ENCODE measurements at regions not wholly inside any gene's neighbourhood (a gene's known extent, or its start where the extent isn't known, plus 50 kb on each side); places are given as distances from the start of the nearest gene placed in this dataset.

GRCh38 chr10:30256084-30256483, 93.0 kb downstream of the MTPAP start:
- Histone ChIP-seq H3K27me3 (ENCODE audit: insufficient read depth, low read length) (no peaks in the 10 kb centered on the region), H3K36me3 (ENCODE audit: insufficient read depth, low read length) (no peaks in the 10 kb centered on the region), H3K9me2 (ENCODE audit: low read depth, low read length) (no peaks in the 10 kb centered on the region), H3K4me1 (ENCODE audit: insufficient read depth, low read length, severe bottlenecking) (no peaks in the 10 kb centered on the region), H3K79me2 (ENCODE audit: insufficient read depth, low read length) (no peaks in the 10 kb centered on the region), H3K4me3 (ENCODE audit: low read depth, low read length, poor library complexity, severe bottlenecking) (no peak overlapping the region), H2AFZ (ENCODE audit: low read length) (no peak overlapping the region), H3K9ac (ENCODE audit: low read length) (no peak overlapping the region), H3K4me2 (ENCODE audit: low read length) (no peak overlapping the region), H3K9me3 (ENCODE audit: low read length) (no peaks in the 10 kb centered on the region), H3K27ac (ENCODE audit: low read depth, low read length, poor library complexity, severe bottlenecking) (no peak overlapping the region), H3F3A (ENCODE audit: insufficient read depth, low read length) (no peaks in the 10 kb centered on the region), H4K20me1 (ENCODE audit: insufficient read depth, low read length) (no peaks in the 10 kb centered on the region)
- TF ChIP-seq CTCF (IDR thresholded peaks at IDR 0.05; ENCODE audit: low read length), result no peak
- no peak for TF ChIP-seq EZH2 (IDR thresholded peaks at IDR 0.05; ENCODE audit: borderline replicate concordance, low read length)

- Histone ChIP-seq H3K4me3 (ENCODE audit: low read depth, low read length, poor library complexity, severe bottlenecking) (no peak overlapping the region), H2AFZ (ENCODE audit: low read length) (no peak overlapping the region), H3K9me3 (ENCODE audit: low read length) (no peaks in the 10 kb centered on the region), H3K36me3 (ENCODE audit: insufficient read depth, low read length) (no peaks in the 10 kb centered on the region), H3K9ac (ENCODE audit: low read length) (no peak overlapping the region), H3K9me2 (ENCODE audit: low read depth, low read length) (no peaks in the 10 kb centered on the region), H3F3A (ENCODE audit: insufficient read depth, low read length) (no peaks in the 10 kb centered on the region), H3K79me2 (ENCODE audit: insufficient read depth, low read length) (no peaks in the 10 kb centered on the region), H3K4me1 (ENCODE audit: insufficient read depth, low read length, severe bottlenecking) (no peaks in the 10 kb centered on the region), H4K20me1 (ENCODE audit: insufficient read depth, low read length) (no peaks in the 10 kb centered on the region), H3K27me3 (ENCODE audit: insufficient read depth, low read length) (no peaks in the 10 kb centered on the region), H3K4me2 (ENCODE audit: low read length) (no peak overlapping the region), H3K27ac (ENCODE audit: low read depth, low read length, poor library complexity, severe bottlenecking) (no peak overlapping the region)
- TF ChIP-seq EZH2 (IDR thresholded peaks at IDR 0.05; ENCODE audit: borderline replicate concordance, low read length), result no peak
- no peak for TF ChIP-seq CTCF (IDR thresholded peaks at IDR 0.05; ENCODE audit: low read length)
Observed at GRCh38 chr10:30254926-30255325, 94.2 kb downstream of the MTPAP start.

GRCh38 chr10:30248728-30249127, 100.3 kb downstream of the MTPAP start:
- no peaks in the 10 kb centered on the region for H4K20me1 ChIP-seq (ENCODE audit: insufficient read depth, low read length)
- no peaks in the 10 kb centered on the region for H3K9me2 ChIP-seq (ENCODE audit: low read depth, low read length)
- H2AFZ ChIP-seq (ENCODE audit: low read length), result no peak overlapping the region
- H3K36me3 ChIP-seq (ENCODE audit: insufficient read depth, low read length), result no peaks in the 10 kb centered on the region
- H3K4me1 ChIP-seq (ENCODE audit: insufficient read depth, low read length, severe bottlenecking), result no peaks in the 10 kb centered on the region
- no peak overlapping the region for H3K9ac ChIP-seq (ENCODE audit: low read length)
- no peaks in the 10 kb centered on the region for H3K79me2 ChIP-seq (ENCODE audit: insufficient read depth, low read length)
- H3K4me2 ChIP-seq (ENCODE audit: low read length), result no peak overlapping the region
- H3K27me3 ChIP-seq (ENCODE audit: insufficient read depth, low read length), result no peaks in the 10 kb centered on the region
- no peak overlapping the region for H3K27ac ChIP-seq (ENCODE audit: low read depth, low read length, poor library complexity, severe bottlenecking)
- H3K9me3 ChIP-seq (ENCODE audit: low read length), result no peaks in the 10 kb centered on the region
- no peak overlapping the region for H3K4me3 ChIP-seq (ENCODE audit: low read depth, low read length, poor library complexity, severe bottlenecking)
- no peaks in the 10 kb centered on the region for H3F3A ChIP-seq (ENCODE audit: insufficient read depth, low read length)
- TF ChIP-seq CTCF (IDR thresholded peaks at IDR 0.05; ENCODE audit: low read length) (no peak), EZH2 (IDR thresholded peaks at IDR 0.05; ENCODE audit: borderline replicate concordance, low read length) (no peak)
